HEK293 (cell line): ENCODE measurements at regions not wholly inside any gene's neighbourhood (a gene's known extent, or its start where the extent isn't known, plus 50 kb on each side); places are given as distances from the start of the nearest gene placed in this dataset.
A peak's percentile ranks its signal among the peaks of the same experiment; 100 is the strongest.

ENCODE experiments used
- CTCF ChIA-PET: fragments of 350-600 bp; formaldehyde crosslinking; extraction: SDS; loops from one replicate; lab custom pipeline; 2021; ENCODE audit warnings: antibody characterized with exemption; lab: Yijun Ruan, JAX
- POLR2A ChIA-PET: fragments of 300-600 bp; formaldehyde crosslinking; extraction: SDS; loops from one replicate; lab custom pipeline; 2020; ENCODE audit warnings: antibody characterized with exemption, inconsistent platforms; lab: Yijun Ruan, JAX
- H3K27ac ChIP-seq: fragments of 200-500 bp; sonication (Bioruptor generic); 2 replicates; pipeline ENCODE4 v1.5.1; 2014; ENCODE audit warnings: low read depth, low read length, control low read depth, inconsistent platforms; ENCODE audit errors: extremely low read depth
- H3K36me3 ChIP-seq, 2 experiments: fragments of 200-500 bp in 1 of 2; sonication (Bioruptor generic) in 1 of 2; 1 replicate in 1 of 2; 2 replicates in 1 of 2; pipeline ENCODE4 v1.5.1; 2014 to 2017; ENCODE audit warnings: inconsistent platforms in 2 of 2, low read length in 2 of 2; ENCODE audit not compliant: control insufficient read depth in 2 of 2, insufficient read depth in 1 of 2
- H3K4me1 ChIP-seq: fragments of 200-500 bp; sonication (Bioruptor generic); 2 replicates; pipeline ENCODE4 v1.5.1; 2014; ENCODE audit warnings: mild to moderate bottlenecking, low read length, inconsistent platforms; ENCODE audit not compliant: control insufficient read depth, insufficient read depth
- H3K4me3 ChIP-seq: 2 replicates; pipeline ENCODE4 v1.5.1; 2011; ENCODE audit warnings: low read depth, mild to moderate bottlenecking, control low read depth, low read length, moderate library complexity
- H3K9me3 ChIP-seq: fragments of 200-500 bp; sonication (Bioruptor generic); 2 replicates; pipeline ENCODE4 v1.5.1; 2014; ENCODE audit warnings: low read depth, low read length, inconsistent platforms; ENCODE audit not compliant: control insufficient read depth, insufficient read depth
- KLF7 ChIP-seq: fragments of 450-650 bp; formaldehyde crosslinking; IDR thresholded peaks from 2 replicates; pipeline ENCODE4 v1.5.1; 2016; ENCODE audit warnings: missing biosample characterization, missing genetic modification characterization, borderline replicate concordance
- MYNN ChIP-seq: fragments of 450-650 bp; formaldehyde crosslinking; IDR thresholded peaks from 2 replicates; pipeline ENCODE4 v1.5.1; 2016; ENCODE audit warnings: missing biosample characterization, missing genetic modification characterization, borderline replicate concordance
- OSR2 ChIP-seq: fragments of 450-650 bp; formaldehyde crosslinking; IDR thresholded peaks from 2 replicates; pipeline ENCODE4 v1.5.1; 2016; ENCODE audit warnings: missing biosample characterization, missing genetic modification characterization
- OVOL3 ChIP-seq: fragments of 450-650 bp; formaldehyde crosslinking; IDR thresholded peaks from 2 replicates; pipeline ENCODE4 v1.5.1; 2016; ENCODE audit warnings: missing biosample characterization, missing genetic modification characterization
- PRDM4 ChIP-seq: fragments of 450-650 bp; formaldehyde crosslinking; IDR thresholded peaks from 2 replicates; pipeline ENCODE4 v1.5.1; 2017; ENCODE audit warnings: missing biosample characterization, missing genetic modification characterization
- PRDM6 ChIP-seq: fragments of 450-650 bp; formaldehyde crosslinking; IDR thresholded peaks from 2 replicates; pipeline ENCODE4 v1.5.1; 2017; ENCODE audit warnings: missing biosample characterization, missing genetic modification characterization
- RBAK ChIP-seq: fragments of 450-650 bp; formaldehyde crosslinking; IDR thresholded peaks from 2 replicates; pipeline ENCODE4 v1.5.1; 2016; ENCODE audit warnings: missing biosample characterization, missing genetic modification characterization
- TCF7L2 ChIP-seq: IDR thresholded peaks from 2 replicates; pipeline ENCODE4 v1.6.1; 2011; ENCODE audit warnings: low read depth, mild to moderate bottlenecking, inconsistent platforms, low read length, moderate library complexity, borderline replicate concordance
- TRIM28 ChIP-seq: IDR thresholded peaks from 2 replicates; pipeline ENCODE4 v1.6.1; 2011; ENCODE audit warnings: low read length, control low read depth, borderline replicate concordance
- WT1 ChIP-seq: fragments of 450-650 bp; formaldehyde crosslinking; IDR thresholded peaks from 2 replicates; pipeline ENCODE4 v1.5.1; 2016; ENCODE audit warnings: missing biosample characterization, missing genetic modification characterization
- ZBTB26 ChIP-seq: fragments of 450-650 bp; formaldehyde crosslinking; optimal IDR thresholded peaks from 2 replicates; pipeline ENCODE3; 2016; ENCODE audit warnings: missing biosample characterization, mild to moderate bottlenecking, missing genetic modification characterization
- ZFHX2 ChIP-seq: fragments of 450-650 bp; formaldehyde crosslinking; conservative IDR thresholded peaks from 2 replicates; pipeline ENCODE4 v1.5.1; 2016; ENCODE audit warnings: missing biosample characterization, missing genetic modification characterization
- ZNF10 ChIP-seq: fragments of 450-650 bp; formaldehyde crosslinking; IDR thresholded peaks from 2 replicates; pipeline ENCODE4 v1.5.1; 2017; ENCODE audit warnings: missing biosample characterization, missing genetic modification characterization
- ZNF19 ChIP-seq: fragments of 450-650 bp; formaldehyde crosslinking; IDR thresholded peaks from 2 replicates; pipeline ENCODE4; 2016; ENCODE audit warnings: missing biosample characterization, missing genetic modification characterization, low read depth
- ZNF274 ChIP-seq, 2 experiments: fragments of 200-500 bp in 1 of 2; fragments of 450-650 bp in 1 of 2; sonication (Bioruptor generic) in 1 of 2; formaldehyde crosslinking in 1 of 2; IDR thresholded peaks; 2 replicates each; pipeline versions ENCODE4 v1.5.1 to v1.6.1; 2014 to 2016; ENCODE audit warnings: borderline replicate concordance in 1 of 2, inconsistent platforms in 1 of 2, low read length in 1 of 2, missing biosample characterization in 1 of 2, missing genetic modification characterization in 1 of 2
- ZNF292 ChIP-seq: fragments of 450-650 bp; formaldehyde crosslinking; IDR thresholded peaks from 2 replicates; pipeline ENCODE4 v1.5.1; 2016; ENCODE audit warnings: low read depth, missing biosample characterization, missing genetic modification characterization, borderline replicate concordance
- ZNF335 ChIP-seq: fragments of 450-650 bp; formaldehyde crosslinking; conservative IDR thresholded peaks from 2 replicates; pipeline ENCODE4 v1.5.1; 2016; ENCODE audit warnings: missing biosample characterization, missing genetic modification characterization
- ZNF366 ChIP-seq: fragments of 450-650 bp; formaldehyde crosslinking; conservative IDR thresholded peaks from 2 replicates; pipeline ENCODE4 v1.5.1; 2016; ENCODE audit warnings: missing biosample characterization, missing genetic modification characterization
- ZNF426 ChIP-seq: fragments of 450-650 bp; formaldehyde crosslinking; IDR thresholded peaks from 2 replicates; pipeline ENCODE4 v1.5.1; 2017; ENCODE audit warnings: missing biosample characterization, missing genetic modification characterization, mild to moderate bottlenecking, inconsistent platforms, moderate library complexity
- ZNF561 ChIP-seq: fragments of 450-650 bp; IDR thresholded peaks from 2 replicates; pipeline ENCODE4 v1.5.1; 2018; ENCODE audit warnings: missing biosample characterization, missing genetic modification characterization, borderline replicate concordance
- ZNF639 ChIP-seq: fragments of 450-650 bp; formaldehyde crosslinking; IDR thresholded peaks from 2 replicates; pipeline ENCODE4 v1.5.1; 2016; ENCODE audit warnings: missing biosample characterization, missing genetic modification characterization
- ZNF645 ChIP-seq: fragments of 450-650 bp; formaldehyde crosslinking; IDR thresholded peaks from 2 replicates; pipeline ENCODE4; 2016; ENCODE audit warnings: missing biosample characterization, missing genetic modification characterization
- ZNF664 ChIP-seq: fragments of 450-650 bp; formaldehyde crosslinking; IDR thresholded peaks from 2 replicates; pipeline ENCODE4 v1.5.1; 2016; ENCODE audit warnings: missing biosample characterization, missing genetic modification characterization
- ZNF776 ChIP-seq: fragments of 450-650 bp; formaldehyde crosslinking; IDR thresholded peaks from 2 replicates; pipeline ENCODE4 v1.5.0; 2017; ENCODE audit warnings: missing biosample characterization, missing genetic modification characterization, borderline replicate concordance
- ZNF830 ChIP-seq: fragments of 450-650 bp; IDR thresholded peaks from 2 replicates; pipeline ENCODE4 v1.5.0; 2018; ENCODE audit warnings: missing biosample characterization, missing genetic modification characterization, low read depth, mild to moderate bottlenecking, moderate library complexity
- ZSCAN5A ChIP-seq: fragments of 450-650 bp; formaldehyde crosslinking; IDR thresholded peaks from 2 replicates; pipeline ENCODE4 v1.5.1; 2016; ENCODE audit warnings: missing biosample characterization, missing genetic modification characterization
- TF ChIP-seq, protein P1 (sequence below): fragments of 450-650 bp; formaldehyde crosslinking; IDR thresholded peaks from 2 replicates; pipeline ENCODE4 v1.5.1; 2016; ENCODE audit warnings: missing biosample characterization, missing genetic modification characterization

DNA sequence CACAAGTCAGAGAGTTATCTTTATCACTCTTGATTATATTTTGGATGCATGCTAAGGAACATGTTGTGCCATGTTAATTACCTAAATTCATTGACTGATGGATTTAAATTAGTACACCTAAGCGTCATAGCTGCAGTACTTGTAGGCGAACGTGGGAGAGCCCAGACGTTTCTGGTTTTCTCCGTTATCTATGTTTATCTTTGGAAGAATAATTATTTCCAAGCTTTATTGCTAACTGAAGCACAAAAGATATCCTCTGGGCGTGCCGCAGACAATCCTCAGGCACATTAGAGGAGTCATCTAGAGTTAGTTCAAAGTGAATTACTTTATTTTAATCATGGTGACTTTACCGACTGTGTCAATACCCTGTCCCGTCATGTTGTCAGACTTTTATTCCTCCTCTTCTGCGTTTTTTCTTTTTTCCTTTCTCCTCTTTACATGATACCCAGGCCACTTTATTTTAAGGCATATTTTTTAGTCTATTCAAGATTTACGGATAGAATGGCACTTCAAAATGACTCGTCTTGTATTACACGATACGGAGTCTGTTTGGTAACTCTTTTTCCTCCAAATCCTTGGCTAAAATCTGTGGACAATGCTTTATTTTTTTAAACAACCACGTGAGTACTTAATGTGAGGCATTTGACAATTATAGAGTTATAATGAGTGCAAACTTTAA is 632.0 kb upstream of the TENM3 start:
- Histone ChIP-seq H3K36me3 (no peaks in the 10 kb centered on the region), H3K27ac (no peak overlapping the region), H3K9me3 (no peaks in the 10 kb centered on the region), H3K4me3 (no peak overlapping the region), H3K4me1 (peaks cover 18% of the 10 kb centered on the region)
- POLR2A ChIA-PET = no interaction called here
- CTCF ChIA-PET = no interaction called here
- TF ChIP-seq ZNF10 (tag by site-specific recombination) (no peak), OVOL3 (peak; percentile 28; the same call in 1 of the 2 replicates), ZNF335 (tag by site-specific recombination) (peak; percentile 49; the same call in 1 of the 2 replicates), ZSCAN5A (tag by site-specific recombination) (no peak), PRDM4 (tag by site-specific recombination) (peak; percentile 56), WT1 (tag by site-specific recombination) (peak; percentile 89), ZBTB26 (tag by site-specific recombination) (no peak), KLF7 (tag by site-specific recombination) (peak; percentile 22; the same call in 1 of the 2 replicates), RBAK (tag by site-specific recombination) (no peak), ZNF830 (no peak), ZNF639 (tag by site-specific recombination) (no peak), ZNF19 (tag by site-specific recombination) (no peak), ZNF292 (tag by site-specific recombination) (no peak), ZNF274 (IDR thresholded peaks at IDR 0.05; ENCODE audit: low read length) (no peak), ZNF274 (tag by site-specific recombination; IDR thresholded peaks at IDR 0.05; ENCODE audit: borderline replicate concordance) (no peak), ZFHX2 (tag by site-specific recombination) (peak; percentile 33), OSR2 (tag by site-specific recombination) (peak; percentile 30; the same call in 1 of the 2 replicates), ZNF645 (tag by site-specific recombination) (no peak), MYNN (tag by site-specific recombination) (no peak), ZNF561 (no peak), TCF7L2 (peak; percentile 82; the same call in 1 of the 2 replicates), ZNF366 (0 out of 2 replicates have a peak, but pooled peaks have one; percentile 19), ZNF426 (tag by site-specific recombination) (no peak), TRIM28 (0 out of 2 replicates have a peak, but pooled peaks have one; percentile 34), ZNF776 (tag by site-specific recombination) (no peak), ZNF664 (tag by site-specific recombination) (peak; percentile 84), PRDM6 (tag by site-specific recombination) (peak; percentile 88)
- TF ChIP-seq, protein P1, sequence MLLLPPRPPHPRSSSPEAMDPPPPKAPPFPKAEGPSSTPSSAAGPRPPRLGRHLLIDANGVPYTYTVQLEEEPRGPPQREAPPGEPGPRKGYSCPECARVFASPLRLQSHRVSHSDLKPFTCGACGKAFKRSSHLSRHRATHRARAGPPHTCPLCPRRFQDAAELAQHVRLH (tag by site-specific recombination) = 0 out of 2 replicates have a peak, but pooled peaks have one; percentile 33
